ENCODE measurements at regions not wholly inside any gene's neighbourhood (a gene's known extent, or its start where the extent isn't known, plus 50 kb on each side); places are given as distances from the start of the nearest gene placed in this dataset.

- DNase-seq = no peak
Measured at GRCh38 chr10:31635415-31636065, 293.1 kb downstream of the ARHGAP12 start.

GRCh38 chr10:31635009-31635408 is 293.6 kb downstream of the ARHGAP12 start:
- DNase-seq = no peak

DNA sequence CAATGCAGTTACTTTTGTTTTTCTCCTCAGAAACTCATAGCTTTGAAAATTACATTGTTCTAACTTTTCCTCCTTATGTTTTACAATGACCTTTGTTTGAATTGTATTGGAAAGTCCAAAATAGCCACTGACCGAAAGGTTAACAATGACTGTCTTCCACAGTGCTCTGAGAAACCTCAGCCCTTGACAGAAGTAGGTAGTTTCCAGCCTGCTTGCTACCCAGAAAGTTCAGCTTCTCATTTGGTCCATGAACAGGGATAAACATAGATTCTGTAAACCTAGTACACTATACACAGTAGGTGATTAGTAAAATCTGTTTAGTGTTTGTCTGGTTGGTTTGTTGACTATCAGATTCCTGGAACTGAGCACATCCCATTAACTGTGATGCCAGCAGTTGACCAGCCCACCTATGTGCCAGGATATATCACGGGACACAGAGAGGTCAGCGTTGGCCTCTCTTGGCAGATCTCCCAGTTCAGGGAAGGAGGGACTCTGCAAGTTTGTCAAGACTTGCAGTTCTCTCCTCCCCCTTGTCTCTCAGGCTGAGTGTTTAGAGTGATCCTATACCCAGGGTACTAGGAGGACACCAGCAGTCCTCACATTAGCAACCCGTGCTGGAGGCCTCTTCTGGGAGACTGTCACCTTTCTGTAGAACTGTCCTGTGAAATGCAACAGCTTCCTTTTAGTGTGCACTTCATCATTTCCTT is 297.6 kb downstream of the ARHGAP12 start:
- DNase-seq = no peak

DNA sequence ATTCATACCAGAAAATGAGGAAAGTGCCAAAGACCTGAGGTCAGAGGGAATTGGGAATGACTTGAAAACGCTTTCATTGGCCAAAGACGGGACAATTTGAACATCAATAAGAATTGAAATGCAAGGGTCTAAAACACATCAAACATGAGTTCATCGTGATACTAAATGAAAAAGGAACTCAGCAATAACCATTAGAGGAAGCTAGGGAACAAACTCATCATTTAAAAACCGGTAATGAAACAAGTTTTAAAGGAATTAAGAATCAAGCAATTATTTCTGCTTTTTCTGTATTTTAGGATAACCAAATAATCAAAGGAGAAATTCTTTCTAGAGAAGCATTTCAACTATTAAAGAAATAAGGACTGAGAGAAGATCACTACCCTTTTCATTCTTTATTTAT is 303.1 kb downstream of the ARHGAP12 start:
- no peak for DNase-seq

GRCh38 chr10:31624611-31625010 is 304.0 kb downstream of the ARHGAP12 start:
- no peak for DNase-seq

DNA sequence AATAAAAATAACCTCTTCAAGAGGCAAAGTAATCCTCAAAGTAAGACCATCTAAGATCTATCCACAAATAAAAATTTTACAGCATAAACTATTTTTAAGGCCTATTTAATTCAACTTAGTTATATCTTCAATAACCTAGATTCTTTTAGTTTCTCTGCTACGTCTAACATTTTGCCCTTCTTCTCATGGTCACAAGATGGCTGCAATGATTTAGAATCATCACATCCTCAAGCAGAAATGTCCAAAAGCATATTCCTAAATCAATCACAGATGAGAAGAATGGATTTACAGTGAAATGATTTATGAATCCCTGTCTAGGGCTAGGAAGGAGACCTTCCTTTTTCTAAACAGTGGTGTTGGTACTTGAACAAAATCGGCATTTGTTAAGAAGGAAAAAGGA is 304.7 kb downstream of the ARHGAP12 start:
- no peak for DNase-seq

GRCh38 chr10:31623466-31623865 is 304.4 kb downstream of the ZEB1 start:
- no peak for DNase-seq

GRCh38 chr10:31622978-31623377 is 304.0 kb downstream of the ZEB1 start:
- no peak for DNase-seq

DNA sequence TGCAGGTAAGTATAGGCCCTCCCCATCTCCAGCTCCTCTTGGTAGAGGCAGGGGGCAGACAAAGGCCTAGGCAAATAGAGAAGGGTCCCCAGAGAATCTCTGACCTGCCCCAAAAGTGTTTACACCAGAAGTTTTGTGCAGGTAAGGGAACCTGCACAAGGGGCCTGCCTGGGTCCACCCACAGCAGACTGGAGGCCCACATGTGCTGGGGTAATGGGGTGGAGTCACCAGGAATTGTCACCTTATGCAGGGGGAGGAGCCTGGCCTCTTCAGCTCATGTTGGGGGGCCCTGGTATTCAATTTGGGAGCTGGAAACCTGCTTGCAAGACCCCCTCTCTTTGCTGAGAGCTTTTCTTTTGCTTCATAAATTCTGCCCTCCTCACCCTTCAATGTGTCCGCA is 302.7 kb downstream of the ZEB1 start:
- DNase-seq = no peak

GRCh38 chr10:31620226-31621151 is 301.5 kb downstream of the ZEB1 start:
- no peak for DNase-seq

- no peak for DNase-seq
Measured at GRCh38 chr10:31619531-31620061, 300.6 kb downstream of the ZEB1 start.

GRCh38 chr10:31618541-31619291 is 299.7 kb downstream of the ZEB1 start:
- DNase-seq = no peak

DNA sequence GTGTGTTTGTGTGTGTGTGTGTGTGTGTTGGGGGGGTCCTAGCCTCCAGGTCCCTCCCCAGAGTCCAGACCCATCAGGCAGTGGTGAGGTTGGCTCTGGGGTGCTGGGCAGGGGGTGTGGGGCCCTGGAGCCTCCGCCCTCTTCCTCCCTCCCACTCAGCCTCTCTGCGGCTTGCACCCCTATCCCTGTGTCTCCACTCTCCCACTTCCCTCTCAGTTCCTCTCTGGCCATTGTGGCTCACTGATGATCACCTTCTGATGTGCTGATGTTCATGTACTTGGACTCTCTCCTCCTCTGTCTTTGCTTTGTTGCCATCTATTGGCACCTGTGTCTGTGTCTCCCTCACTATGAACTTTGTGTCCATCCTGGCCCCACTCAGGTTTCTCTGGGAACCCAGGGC is 298.7 kb downstream of the ZEB1 start:
- no peak for DNase-seq

DNA sequence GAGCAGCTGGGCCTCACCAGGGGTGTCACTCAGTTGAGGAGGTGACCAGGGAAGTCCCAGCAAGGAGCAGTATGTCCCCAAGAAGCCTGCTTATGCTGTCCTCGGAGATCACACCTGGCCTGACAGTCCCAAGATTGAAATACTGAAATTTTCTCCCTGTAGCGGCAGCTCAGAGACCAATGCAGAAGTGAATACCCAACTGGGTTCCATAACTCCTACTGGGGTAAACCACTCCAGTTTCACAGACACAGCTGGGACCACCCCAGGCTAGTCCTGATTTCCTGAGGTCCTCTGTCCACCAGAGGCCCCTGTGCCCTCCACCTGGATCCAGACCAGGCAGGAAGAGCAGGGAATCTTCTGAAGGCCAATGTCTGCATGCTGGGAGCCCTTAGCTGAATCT is 298.1 kb downstream of the ZEB1 start:
- no peak for DNase-seq

- no peak for DNase-seq
Measured at GRCh38 chr10:31615129-31615528, 296.1 kb downstream of the ZEB1 start.

DNA sequence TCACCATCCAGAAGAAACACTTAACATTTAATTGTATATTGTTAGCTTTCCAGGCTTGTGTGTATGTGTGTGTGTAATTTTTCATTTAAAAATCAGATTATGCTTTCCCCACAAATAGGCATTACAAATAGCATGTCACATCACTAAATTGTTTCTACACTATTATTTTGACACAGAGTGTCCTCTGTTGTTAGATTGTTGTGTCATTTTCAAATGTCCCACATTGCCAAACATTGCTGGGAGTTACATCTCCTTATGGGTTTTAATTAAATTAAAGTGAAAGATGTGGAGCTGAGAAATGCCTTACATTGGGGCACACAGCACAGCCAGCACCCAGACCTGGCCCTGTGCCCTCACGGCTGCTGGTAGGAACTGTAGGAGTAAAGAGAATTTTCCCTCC is 295.6 kb downstream of the ZEB1 start:
- no peak for DNase-seq

DNA sequence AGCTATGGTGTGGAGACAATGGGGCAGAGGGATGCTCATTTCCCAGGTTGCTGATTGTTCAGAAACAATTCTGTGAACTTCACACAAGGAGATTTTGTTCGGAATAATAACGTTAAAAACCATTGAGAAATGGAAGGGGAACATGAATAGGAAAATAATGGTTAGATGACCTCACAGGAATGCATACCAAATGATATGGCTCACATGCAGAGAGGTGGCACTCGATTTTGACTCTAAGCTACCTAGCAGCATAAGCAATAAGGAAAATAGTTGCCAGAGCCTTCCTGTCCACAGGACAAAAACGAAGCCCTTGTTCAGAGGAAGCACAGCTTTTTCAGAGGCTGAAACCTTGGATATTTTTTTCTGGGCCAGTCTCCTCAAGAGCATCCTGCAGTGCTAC is 293.1 kb downstream of the ZEB1 start:
- DNase-seq = no peak

- no peak for DNase-seq
Measured at GRCh38 chr10:31611161-31611560, 292.1 kb downstream of the ZEB1 start.

- no peak for DNase-seq
Measured at GRCh38 chr10:31607481-31607880, 288.5 kb downstream of the ZEB1 start.

- no peak for DNase-seq
Measured at GRCh38 chr10:31606841-31607240, 287.8 kb downstream of the ZEB1 start.

GRCh38 chr10:31605861-31606525 is 287.0 kb downstream of the ZEB1 start:
- DNase-seq = no peak

GRCh38 chr10:31605426-31605825 is 286.4 kb downstream of the ZEB1 start:
- DNase-seq = no peak
